CD8-positive, alpha-beta memory T cell (primary cell): ENCODE measurements at regions not wholly inside any gene's neighbourhood (a gene's known extent, or its start where the extent isn't known, plus 50 kb on each side); places are given as distances from the start of the nearest gene placed in this dataset.
"Not testable (repeated sequence)": the region's sequence is repeated elsewhere in the genome, so short reads cannot be mapped to it uniquely, and the experiment has no call there.

Experiments
- CTCF ChIA-PET: fragments of 350-600 bp; sonication (Branson Sonifier 250); formaldehyde crosslinking; loops from one replicate; lab custom pipeline; 2021; ENCODE audit warnings: antibody characterized with exemption; lab: Charles Lee
- POLR2A ChIA-PET: fragments of 350-600 bp; sonication (Branson Sonifier 250); formaldehyde crosslinking; loops from one replicate; lab custom pipeline; 2021; ENCODE audit warnings: antibody characterized with exemption; lab: Charles Lee
- DNase-seq, 5 donors: peaks; one replicate each; pipeline versions ENCODE4 v3.0.0 to v3.0.0-alpha.2; 2020 to 2022; ENCODE audit warnings: mixed read lengths in 1 of 5
- H3K27ac ChIP-seq: one replicate; pipeline ENCODE4 v1.7.0; 2013; ENCODE audit warnings: low read depth, mild to moderate bottlenecking, low read length, moderate library complexity
- H3K27me3 ChIP-seq: 2 replicates; pipeline ENCODE4 v1.7.0; 2013; ENCODE audit warnings: low read length, mild to moderate bottlenecking; ENCODE audit not compliant: insufficient read depth, poor library complexity, severe bottlenecking
- H3K36me3 ChIP-seq: 2 replicates; pipeline ENCODE4 v1.7.0; 2013; ENCODE audit warnings: mild to moderate bottlenecking, low read length, moderate library complexity; ENCODE audit not compliant: insufficient read depth
- H3K4me1 ChIP-seq: 2 replicates; pipeline ENCODE4 v1.7.0; 2013; ENCODE audit warnings: mild to moderate bottlenecking, low read length, moderate library complexity; ENCODE audit not compliant: insufficient read depth
- H3K4me3 ChIP-seq: 2 replicates; pipeline ENCODE4 v1.7.0; 2013; ENCODE audit warnings: mild to moderate bottlenecking, low read length
- H3K9me3 ChIP-seq: 2 replicates; pipeline ENCODE4 v1.7.0; 2013; ENCODE audit warnings: mild to moderate bottlenecking, low read length
- H3K27ac Mint-ChIP-seq, 8 donors: one replicate each; pipeline ENCODE4 v1.8.0; 2020 to 2021; ENCODE audit warnings: mixed read lengths in 8 of 8, mild to moderate bottlenecking in 6 of 8, inconsistent platforms in 3 of 8, moderate library complexity in 3 of 8
- H3K27me3 Mint-ChIP-seq, 2 donors: one replicate each; pipeline ENCODE4 v1.8.0; 2020 to 2021; ENCODE audit warnings: mixed read lengths in 2 of 2, mild to moderate bottlenecking in 1 of 2, moderate library complexity in 1 of 2
- H3K36me3 Mint-ChIP-seq, 3 donors: one replicate each; pipeline ENCODE4 v1.8.0; 2020 to 2021; ENCODE audit warnings: mixed read lengths in 3 of 3, inconsistent platforms in 1 of 3, mild to moderate bottlenecking in 1 of 3
- H3K4me1 Mint-ChIP-seq, 3 donors: one replicate each; pipeline ENCODE4 v1.8.0; 2020 to 2021; ENCODE audit warnings: mixed read lengths in 3 of 3, inconsistent platforms in 1 of 3, mild to moderate bottlenecking in 1 of 3
- H3K4me3 Mint-ChIP-seq, 7 donors: one replicate each; pipeline ENCODE4 v1.8.0; 2020 to 2021; ENCODE audit warnings: mixed read lengths in 7 of 7, mild to moderate bottlenecking in 6 of 7, moderate library complexity in 4 of 7, inconsistent platforms in 2 of 7
- H3K9me3 Mint-ChIP-seq, 5 donors: one replicate each; pipeline ENCODE4 v1.8.0; 2020 to 2022; ENCODE audit warnings: mixed read lengths in 5 of 5, mild to moderate bottlenecking in 3 of 5, moderate library complexity in 2 of 5, inconsistent platforms in 1 of 5

DNA sequence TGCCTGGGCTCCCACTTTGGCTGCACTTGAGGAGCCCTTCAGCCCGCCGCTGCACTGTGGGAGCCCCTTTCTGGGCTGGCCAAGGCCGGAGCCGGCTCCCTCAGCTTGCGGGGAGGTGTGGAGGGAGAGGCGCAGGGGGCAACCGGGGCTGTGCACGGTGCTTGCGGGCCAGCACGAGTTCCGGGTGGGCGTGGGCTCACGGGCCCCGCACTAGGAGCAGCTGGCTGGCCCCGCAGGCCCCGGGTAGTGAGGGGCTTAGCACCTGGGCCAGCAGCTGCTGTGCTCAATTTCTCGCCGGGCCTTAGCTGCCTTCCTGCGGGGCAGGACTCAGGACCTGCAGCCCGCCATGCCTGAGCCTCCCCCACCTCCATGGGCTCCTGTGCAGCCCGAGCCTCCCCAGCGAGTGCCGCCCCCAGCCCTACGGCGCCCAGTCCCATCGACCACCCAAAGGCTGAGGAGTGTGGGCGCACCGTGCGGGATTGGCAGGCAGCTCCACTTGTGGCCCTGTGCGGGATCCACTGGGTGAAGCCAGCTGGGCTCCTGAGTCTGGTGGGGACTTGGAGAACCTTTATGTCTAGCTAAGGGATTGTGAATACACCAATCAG, 79.9 kb upstream of the HMGA2 start:
- H3K36me3 ChIP-seq, H3K27ac Mint-ChIP-seq, H3K4me1 ChIP-seq, H3K27ac ChIP-seq, H3K36me3 Mint-ChIP-seq, H3K4me3 ChIP-seq, DNase-seq, POLR2A ChIA-PET, H3K27me3 ChIP-seq, H3K9me3 Mint-ChIP-seq, H3K9me3 ChIP-seq, H3K4me3 Mint-ChIP-seq, CTCF ChIA-PET: not testable (repeated sequence)
- Mint-ChIP-seq H3K4me1 (peaks cover 10 to 20% (median 12%) of the 10 kb centered on the region in 3 donors), H3K27me3 (peaks cover 24 to 45% of the 10 kb centered on the region in 2 donors)

DNA sequence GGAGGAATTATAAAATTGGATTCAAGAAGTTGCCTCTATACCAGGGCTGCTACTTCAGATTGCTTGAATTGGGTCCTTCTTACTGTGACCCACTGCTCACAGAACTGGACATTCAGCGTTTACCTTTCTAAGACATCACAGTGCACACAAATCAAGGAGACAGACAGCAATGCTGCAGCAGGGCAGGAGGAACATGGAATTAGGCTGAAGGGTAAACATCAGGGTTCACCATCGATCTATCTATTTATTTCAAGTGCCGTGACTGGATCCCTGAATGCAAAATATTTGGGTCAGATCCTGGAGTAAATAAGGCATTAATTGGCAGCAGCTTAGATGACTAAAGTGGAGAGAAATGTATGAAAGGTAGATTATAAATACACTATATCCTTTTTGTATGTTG, 76.9 kb upstream of the HMGA2 start:
- peaks cover 14 to 25% of the 10 kb centered on the region in 2 donors for H3K27me3 Mint-ChIP-seq
- no peak for DNase-seq
- H3K4me1 Mint-ChIP-seq: peaks cover 0 to 5% (median 2%) of the 10 kb centered on the region in 3 donors
- Histone ChIP-seq H3K4me1 (no peaks in the 10 kb centered on the region), H3K36me3 (no peaks in the 10 kb centered on the region), H3K27me3 (no peaks in the 10 kb centered on the region), H3K4me3 (no peak overlapping the region), H3K27ac (no peak overlapping the region), H3K9me3 (no peaks in the 10 kb centered on the region)
- H3K9me3 Mint-ChIP-seq: peaks cover 0 to 5% (median 2%) of the 10 kb centered on the region in 5 donors
- no peak overlapping the region for H3K27ac Mint-ChIP-seq
- CTCF ChIA-PET: no interaction called here
- POLR2A ChIA-PET: no interaction called here
- H3K36me3 Mint-ChIP-seq: no peaks in the 10 kb centered on the region
- H3K4me3 Mint-ChIP-seq: no peak overlapping the region

DNA sequence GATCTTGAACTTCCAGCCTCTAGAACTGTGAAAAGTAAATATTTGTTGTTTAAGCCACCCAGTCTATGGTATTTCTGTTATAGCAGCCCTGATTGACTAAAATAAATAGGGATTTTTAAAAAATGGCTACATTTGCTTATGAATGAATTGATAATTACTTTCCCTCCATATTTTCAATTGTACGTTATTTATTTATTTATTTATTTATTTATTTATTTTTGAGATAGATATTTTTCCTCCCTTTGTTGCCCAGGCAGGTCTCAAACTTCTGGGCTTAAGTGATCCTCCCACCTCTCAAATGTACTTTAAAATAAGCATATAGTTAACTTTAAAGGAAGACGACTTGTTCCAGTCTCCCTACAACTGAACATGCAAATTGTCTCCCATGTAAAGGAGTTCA, 76.0 kb upstream of the HMGA2 start:
- Histone ChIP-seq H3K36me3 (no peaks in the 10 kb centered on the region), H3K27ac (no peak overlapping the region), H3K27me3 (no peaks in the 10 kb centered on the region), H3K4me3 (no peak overlapping the region), H3K9me3 (no peaks in the 10 kb centered on the region), H3K4me1 (no peaks in the 10 kb centered on the region)
- Mint-ChIP-seq H3K27ac (no peak overlapping the region), H3K27me3 (peaks cover 9 to 17% of the 10 kb centered on the region in 2 donors), H3K4me1 (no peaks in the 10 kb centered on the region), H3K9me3 (peaks cover 0 to 4% (median 0%) of the 10 kb centered on the region in 5 donors), H3K4me3 (no peak overlapping the region), H3K36me3 (no peaks in the 10 kb centered on the region)
- ChIA-PET CTCF (no interaction called here), POLR2A (no interaction called here)
- DNase-seq: no peak

DNA sequence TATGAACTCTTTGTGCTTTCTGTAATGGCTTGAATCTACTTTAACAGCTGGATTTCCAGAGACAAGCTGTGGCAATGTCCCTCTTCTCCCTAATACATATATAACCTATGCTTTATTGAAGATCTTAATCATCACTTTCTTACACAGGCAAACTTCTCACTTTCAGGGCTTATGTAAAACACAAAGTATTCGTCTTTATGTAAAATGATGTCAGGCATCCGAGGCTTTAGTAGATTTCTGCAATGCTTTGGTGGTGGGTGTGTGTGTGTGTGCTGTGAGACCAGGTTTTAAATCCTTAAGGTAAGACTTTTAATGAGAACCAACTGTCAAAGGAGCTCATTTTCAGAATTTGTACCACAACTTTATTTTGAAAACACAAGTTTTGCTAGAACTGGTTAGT, 70.0 kb upstream of the HMGA2 start:
- POLR2A ChIA-PET: no interaction called here
- no peak overlapping the region for H3K4me3 Mint-ChIP-seq
- H3K27ac Mint-ChIP-seq: no peak overlapping the region
- H3K36me3 Mint-ChIP-seq: no peaks in the 10 kb centered on the region
- H3K4me1 ChIP-seq: no peaks in the 10 kb centered on the region
- H3K4me3 ChIP-seq: no peak overlapping the region
- H3K36me3 ChIP-seq: no peaks in the 10 kb centered on the region
- no peak for DNase-seq
- CTCF ChIA-PET: no interaction called here
- H3K27ac ChIP-seq: no peak overlapping the region
- H3K27me3 ChIP-seq: no peaks in the 10 kb centered on the region
- no peaks in the 10 kb centered on the region for H3K9me3 ChIP-seq
- no peaks in the 10 kb centered on the region for H3K4me1 Mint-ChIP-seq
- peaks cover 0 to 4% (median 0%) of the 10 kb centered on the region in 5 donors for H3K9me3 Mint-ChIP-seq
- peaks cover 0 to 4% of the 10 kb centered on the region in 2 donors for H3K27me3 Mint-ChIP-seq

DNA sequence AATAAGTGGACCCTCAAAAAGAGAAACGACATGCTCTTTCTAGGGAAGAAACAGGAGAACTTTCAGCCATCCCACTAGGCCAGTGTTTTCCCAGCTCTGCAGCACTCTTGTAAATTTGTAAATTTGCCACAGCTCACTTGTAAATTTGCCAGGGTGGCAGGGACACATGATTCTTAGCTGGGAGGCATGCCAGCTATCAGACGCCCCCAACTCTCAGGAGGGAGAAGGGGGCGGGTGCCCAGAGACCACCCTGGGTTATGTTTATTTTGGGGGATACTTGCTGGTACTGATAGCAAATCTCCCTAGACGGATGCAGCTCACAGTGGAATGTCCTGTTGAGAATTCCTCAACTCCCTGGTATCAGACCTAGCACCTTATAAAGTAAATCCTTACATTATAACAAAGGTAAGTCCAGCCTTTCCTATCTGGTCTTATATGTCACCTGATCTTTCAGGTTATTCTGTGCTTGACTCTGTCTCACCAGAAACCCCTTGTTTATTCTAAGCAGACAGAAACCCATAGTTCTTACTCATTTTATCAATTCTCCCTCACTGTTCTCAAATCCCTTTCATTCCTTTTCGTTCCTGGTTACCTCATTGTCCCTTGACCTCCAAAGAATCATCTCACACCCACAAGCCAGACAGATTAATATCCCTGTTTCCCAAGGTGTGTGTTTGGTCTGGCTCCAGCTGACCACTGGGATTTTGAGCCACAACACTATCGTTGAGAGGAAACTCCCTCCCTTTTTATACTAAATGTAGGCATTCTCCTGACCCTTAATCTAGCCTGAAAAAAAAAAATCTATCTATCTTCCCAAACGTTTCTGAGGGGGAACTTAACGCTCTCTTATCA, 69.3 kb upstream of the HMGA2 start:
- Histone ChIP-seq H3K9me3 (no peaks in the 10 kb centered on the region), H3K4me1 (no peaks in the 10 kb centered on the region), H3K4me3 (no peak overlapping the region), H3K27ac (no peak overlapping the region), H3K36me3 (no peaks in the 10 kb centered on the region), H3K27me3 (no peaks in the 10 kb centered on the region)
- Mint-ChIP-seq H3K36me3 (no peaks in the 10 kb centered on the region), H3K4me3 (no peak overlapping the region), H3K27ac (no peak overlapping the region), H3K4me1 (no peaks in the 10 kb centered on the region), H3K27me3 (peaks cover 0 to 4% of the 10 kb centered on the region in 2 donors), H3K9me3 (peaks cover 0 to 2% (median 0%) of the 10 kb centered on the region in 5 donors)
- ChIA-PET CTCF (no interaction called here), POLR2A (no interaction called here)
- no peak for DNase-seq

GRCh38 chr12:65755596-65755978, 68.7 kb upstream of the HMGA2 start:
- Mint-ChIP-seq H3K9me3 (peaks cover 0 to 2% (median 0%) of the 10 kb centered on the region in 5 donors), H3K36me3 (no peaks in the 10 kb centered on the region), H3K4me3 (no peak overlapping the region), H3K27ac (no peak overlapping the region), H3K4me1 (no peaks in the 10 kb centered on the region), H3K27me3 (peaks cover 0 to 4% of the 10 kb centered on the region in 2 donors)
- CTCF ChIA-PET: no interaction called here
- Histone ChIP-seq H3K27ac (no peak overlapping the region), H3K9me3 (no peaks in the 10 kb centered on the region), H3K4me3 (no peak overlapping the region), H3K36me3 (no peaks in the 10 kb centered on the region), H3K4me1 (no peaks in the 10 kb centered on the region), H3K27me3 (no peaks in the 10 kb centered on the region)
- POLR2A ChIA-PET: no interaction called here
- DNase-seq: no peak

DNA sequence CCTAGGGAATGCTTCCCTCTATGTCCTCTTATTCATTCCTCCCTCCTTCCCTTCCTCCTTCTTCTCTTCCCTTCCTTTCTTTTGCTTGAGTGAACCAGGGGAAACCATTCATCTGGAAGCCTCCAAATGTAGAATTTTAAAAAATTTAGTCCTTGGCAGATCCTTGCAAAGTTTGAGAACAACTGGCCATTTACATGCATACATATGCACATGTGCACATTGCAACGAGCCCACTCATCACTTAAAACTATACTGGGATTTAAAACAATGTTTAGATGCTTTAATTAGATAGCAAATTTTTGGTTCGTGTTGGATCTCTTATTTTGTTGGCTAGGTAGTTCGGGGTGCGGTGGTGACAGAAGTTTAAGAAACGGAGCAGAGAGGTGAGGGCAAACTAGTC, 68.0 kb upstream of the HMGA2 start:
- Mint-ChIP-seq H3K4me3 (no peak overlapping the region), H3K27me3 (peaks cover 0 to 4% of the 10 kb centered on the region in 2 donors), H3K4me1 (no peaks in the 10 kb centered on the region), H3K27ac (no peak overlapping the region), H3K36me3 (no peaks in the 10 kb centered on the region), H3K9me3 (peaks cover 0 to 2% (median 0%) of the 10 kb centered on the region in 5 donors)
- no peaks in the 10 kb centered on the region for H3K36me3 ChIP-seq
- ChIA-PET POLR2A (no interaction called here), CTCF (no interaction called here)
- H3K4me1 ChIP-seq: no peaks in the 10 kb centered on the region
- H3K9me3 ChIP-seq: no peaks in the 10 kb centered on the region
- no peaks in the 10 kb centered on the region for H3K27me3 ChIP-seq
- H3K4me3 ChIP-seq: no peak overlapping the region
- H3K27ac ChIP-seq: no peak overlapping the region
- DNase-seq: no peak

DNA sequence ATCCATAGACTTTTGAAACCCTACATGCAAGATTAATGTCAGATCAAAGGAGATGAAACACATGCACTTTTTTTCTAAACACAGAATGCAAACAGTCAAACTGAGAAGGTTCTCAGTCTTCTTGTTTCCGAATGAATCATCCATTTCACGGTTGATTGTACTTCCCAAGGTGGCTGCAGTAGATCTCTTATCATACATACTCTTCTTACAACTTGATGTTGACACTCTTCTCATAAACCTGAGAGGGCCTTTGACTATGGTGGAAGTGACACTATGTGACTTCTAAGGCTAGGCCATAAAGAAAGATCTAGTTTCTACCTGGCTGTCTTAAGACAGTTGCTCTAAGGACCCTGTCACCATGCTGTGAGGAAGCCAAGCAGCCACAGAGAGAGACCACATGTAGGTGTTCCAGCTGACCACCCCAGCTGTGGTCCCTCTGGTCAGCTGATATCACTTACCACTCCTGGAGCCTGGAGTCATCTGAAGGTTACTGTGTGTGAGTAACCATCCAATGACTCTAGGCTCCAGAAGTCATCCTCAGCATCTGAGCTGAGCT, 67.2 kb upstream of the HMGA2 start:
- H3K27me3 ChIP-seq: no peaks in the 10 kb centered on the region
- H3K27ac Mint-ChIP-seq: no peak overlapping the region
- POLR2A ChIA-PET: no interaction called here
- H3K9me3 Mint-ChIP-seq: peaks cover 0 to 2% (median 0%) of the 10 kb centered on the region in 5 donors
- H3K4me1 ChIP-seq: no peaks in the 10 kb centered on the region
- no peak for DNase-seq
- no peaks in the 10 kb centered on the region for H3K36me3 Mint-ChIP-seq
- H3K27ac ChIP-seq: no peak overlapping the region
- peaks cover 0 to 4% of the 10 kb centered on the region in 2 donors for H3K27me3 Mint-ChIP-seq
- no peaks in the 10 kb centered on the region for H3K36me3 ChIP-seq
- no peak overlapping the region for H3K4me3 ChIP-seq
- no peak overlapping the region for H3K4me3 Mint-ChIP-seq
- CTCF ChIA-PET: no interaction called here
- no peaks in the 10 kb centered on the region for H3K4me1 Mint-ChIP-seq
- H3K9me3 ChIP-seq: no peaks in the 10 kb centered on the region
